NCI-H2171 (cell line): ENCODE measurements at regions not wholly inside any gene's neighbourhood (a gene's known extent, or its start where the extent isn't known, plus 50 kb on each side); places are given as distances from the start of the nearest gene placed in this dataset.
"Not testable (repeated sequence)": the region's sequence is repeated elsewhere in the genome, so short reads cannot be mapped to it uniquely, and the experiment has no call there.

Experiments
- DNase-seq: peaks from one replicate; lab custom pipeline; 2025; lab: John Stamatoyannopoulos, UW

GRCh38 chr15:84421513-84422181, 179.2 kb upstream of the ZSCAN2 start:
- not testable (repeated sequence) for DNase-seq

DNA sequence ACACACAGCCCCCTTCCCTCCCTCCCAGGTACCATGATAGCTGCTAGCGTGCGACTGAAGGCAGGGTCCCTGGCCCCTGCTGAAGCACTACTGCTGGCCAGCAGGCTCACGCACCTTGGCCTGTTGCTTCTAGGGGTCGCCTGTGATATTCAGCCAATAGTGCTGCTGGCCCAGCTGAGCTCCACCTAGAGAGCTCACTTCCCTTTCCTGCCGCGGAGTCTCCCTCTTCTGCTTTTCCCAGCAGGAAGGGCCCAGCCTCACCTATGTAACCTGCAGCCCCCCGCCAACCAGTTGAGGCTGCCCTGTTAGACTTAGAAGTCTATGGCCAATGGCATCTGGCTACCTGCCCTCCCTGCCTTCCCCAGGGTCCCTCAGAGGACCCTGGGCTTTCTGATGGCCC, 175.5 kb upstream of the ZSCAN2 start:
- DNase-seq, result not testable (repeated sequence)

DNA sequence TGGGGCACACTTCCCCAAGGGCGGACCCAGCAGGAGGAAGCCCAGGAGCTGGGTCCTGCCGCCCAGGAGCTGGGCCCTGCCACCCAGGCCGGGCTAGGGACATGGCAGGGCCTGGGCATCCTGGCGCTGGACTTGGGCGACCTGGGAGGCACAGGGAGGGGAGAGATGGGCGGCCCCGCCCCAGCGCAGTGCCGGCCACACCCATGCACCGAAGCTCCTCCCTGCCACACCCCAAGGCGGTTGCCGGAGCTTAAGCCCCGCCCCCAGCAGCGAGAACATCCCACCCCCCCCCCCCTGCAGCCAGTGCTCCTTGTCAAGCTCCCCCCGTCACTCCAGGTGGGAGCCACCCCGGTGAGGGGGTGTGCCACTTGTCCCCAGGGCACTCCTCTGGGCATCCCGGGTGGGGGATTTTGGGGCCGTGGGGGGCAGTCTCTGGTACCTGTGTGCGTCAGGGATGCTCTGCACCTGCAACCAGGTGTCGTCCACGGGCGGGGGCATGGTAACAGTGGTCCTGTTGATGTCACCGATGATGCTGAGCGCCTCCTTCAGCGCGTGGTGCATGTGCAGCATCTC, 127.4 kb upstream of the ZSCAN2 start:
- not testable (repeated sequence) for DNase-seq

DNA sequence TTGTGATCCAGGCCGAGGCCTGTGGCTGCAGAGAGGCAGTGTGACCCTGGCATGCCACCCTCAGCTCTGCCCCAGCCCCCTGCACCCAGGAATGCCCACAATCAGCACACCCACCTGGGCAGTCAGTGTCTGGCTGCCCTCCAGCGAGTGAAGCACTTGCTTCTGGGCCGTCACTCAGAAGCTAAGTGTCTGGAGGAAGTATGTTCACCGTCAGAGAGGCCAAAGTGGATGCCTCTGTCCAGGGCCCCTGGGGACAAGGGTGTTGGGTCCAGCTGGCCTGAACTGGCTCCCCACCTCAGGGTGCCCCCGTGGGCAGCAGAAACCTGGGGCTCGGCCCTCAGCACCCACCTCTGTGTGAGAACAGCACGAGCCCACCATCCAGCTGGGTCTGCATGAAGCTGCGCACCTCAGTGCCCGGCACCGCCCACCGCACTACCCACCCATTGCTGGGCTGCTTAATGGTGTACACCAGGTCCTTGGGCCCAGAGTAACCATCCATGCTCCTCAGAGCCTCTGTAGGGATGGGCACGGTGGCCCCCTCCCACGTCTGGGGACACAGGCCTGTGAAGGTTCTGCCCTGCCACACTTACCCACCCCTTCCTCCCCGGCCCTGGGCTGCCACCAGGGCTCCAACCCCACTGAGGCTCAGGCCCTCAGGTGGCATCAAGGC, 124.3 kb upstream of the ZSCAN2 start:
- DNase-seq, result not testable (repeated sequence)

DNA sequence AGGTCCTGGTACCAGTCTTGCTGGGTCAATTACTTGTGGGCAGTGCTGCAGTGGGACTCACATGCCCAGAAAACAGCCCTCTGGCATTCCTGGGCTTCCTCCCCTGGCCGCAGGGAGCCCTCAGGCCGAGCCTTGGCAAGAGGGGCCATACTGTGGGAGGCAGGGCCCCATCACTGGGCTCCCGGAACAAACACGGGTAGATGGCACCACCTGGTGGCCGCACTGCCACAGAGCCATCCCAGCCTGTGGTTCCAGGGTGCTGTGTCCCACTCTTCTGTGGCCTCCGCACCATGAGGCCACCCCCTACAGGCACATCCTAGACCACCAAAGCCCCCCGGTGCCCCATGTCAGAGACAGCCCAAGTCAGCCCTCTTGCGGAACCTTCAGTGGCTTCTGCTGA, 123.3 kb upstream of the ZSCAN2 start:
- not testable (repeated sequence) for DNase-seq

GRCh38 chr15:84480174-84480681, 120.6 kb upstream of the ZSCAN2 start:
- not testable (repeated sequence) for DNase-seq

DNA sequence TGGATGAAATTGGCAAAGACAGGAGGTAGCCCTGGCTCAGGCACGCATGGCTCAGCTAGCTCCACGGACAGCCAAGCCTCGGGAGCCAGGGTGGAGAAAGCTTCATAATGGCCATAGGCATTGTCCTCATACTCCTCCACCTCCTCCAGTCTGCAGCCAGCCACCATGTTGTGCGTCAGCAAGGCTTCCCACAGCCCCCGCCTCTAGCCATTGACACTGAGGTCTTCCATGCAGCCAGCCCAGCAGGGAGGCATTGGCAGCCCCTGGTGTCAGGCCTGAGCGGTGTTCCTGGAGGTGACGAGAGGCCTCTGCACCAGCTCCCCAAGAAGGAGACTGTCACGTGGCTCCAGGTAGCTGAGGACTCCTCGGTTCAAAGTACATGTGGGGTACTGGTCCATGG, 117.0 kb upstream of the ZSCAN2 start:
- DNase-seq, result not testable (repeated sequence)

DNA sequence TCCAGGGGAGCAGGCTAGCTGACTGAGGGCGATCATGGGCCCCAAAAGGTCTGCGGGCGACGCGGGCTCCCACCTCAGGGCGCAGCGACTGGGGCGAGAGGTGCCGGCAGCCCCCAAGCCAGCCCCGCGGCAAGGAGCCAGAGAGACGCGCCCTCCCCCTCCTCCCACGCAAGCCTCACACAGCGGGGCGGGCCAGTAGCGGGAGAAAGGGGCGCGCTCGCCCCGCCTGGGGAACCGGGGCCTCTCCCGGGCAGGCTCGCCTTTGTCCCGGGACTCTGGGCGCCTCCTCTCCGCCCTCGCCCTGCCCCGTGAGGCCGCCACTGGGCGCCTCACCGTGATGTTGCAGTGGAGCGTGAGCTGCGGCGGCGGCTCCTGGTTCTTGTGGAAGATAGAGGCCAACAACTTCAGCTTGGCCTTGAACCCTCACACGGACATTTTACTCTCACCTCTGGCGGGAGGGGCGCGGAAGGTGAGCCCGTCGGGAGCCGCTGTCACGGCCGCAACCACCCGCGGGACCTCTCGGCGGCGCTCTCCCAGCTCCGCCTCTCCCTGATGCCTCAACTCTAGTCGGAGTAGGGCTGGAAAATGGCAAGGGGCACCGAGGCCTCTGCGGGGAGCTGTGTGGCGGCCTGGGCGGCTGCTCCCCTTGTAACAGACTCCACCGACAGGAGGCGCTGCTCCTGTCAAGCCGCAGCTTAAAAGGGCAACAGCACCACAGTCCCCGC, 100.5 kb upstream of the ZSCAN2 start:
- DNase-seq, result not testable (repeated sequence)

DNA sequence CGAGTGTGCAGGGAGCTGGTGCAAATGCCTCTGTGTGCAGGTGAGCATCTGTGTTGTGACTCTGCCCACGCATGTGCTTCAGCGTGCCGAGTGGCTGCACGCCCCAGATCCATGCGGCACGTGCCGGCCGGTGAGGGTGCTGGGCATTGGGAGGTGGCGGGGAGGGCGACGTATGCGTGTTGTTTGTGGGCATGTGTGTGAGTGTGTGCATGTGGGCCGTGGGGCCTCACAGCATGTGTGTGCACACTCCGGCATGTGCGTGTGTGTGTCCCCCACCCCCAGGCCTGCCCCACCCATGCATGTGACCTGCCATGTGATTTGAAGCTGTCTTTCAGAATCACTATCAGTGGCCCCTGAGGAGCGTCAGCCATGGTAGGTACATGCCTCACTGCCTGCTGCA, 97.7 kb upstream of the ZSCAN2 start:
- not testable (repeated sequence) for DNase-seq

- not testable (repeated sequence) for DNase-seq
Measured at GRCh38 chr15:84505552-84505951, 95.3 kb upstream of the ZSCAN2 start.

GRCh38 chr15:84512324-84512723, 88.5 kb upstream of the ZSCAN2 start:
- not testable (repeated sequence) for DNase-seq

DNA sequence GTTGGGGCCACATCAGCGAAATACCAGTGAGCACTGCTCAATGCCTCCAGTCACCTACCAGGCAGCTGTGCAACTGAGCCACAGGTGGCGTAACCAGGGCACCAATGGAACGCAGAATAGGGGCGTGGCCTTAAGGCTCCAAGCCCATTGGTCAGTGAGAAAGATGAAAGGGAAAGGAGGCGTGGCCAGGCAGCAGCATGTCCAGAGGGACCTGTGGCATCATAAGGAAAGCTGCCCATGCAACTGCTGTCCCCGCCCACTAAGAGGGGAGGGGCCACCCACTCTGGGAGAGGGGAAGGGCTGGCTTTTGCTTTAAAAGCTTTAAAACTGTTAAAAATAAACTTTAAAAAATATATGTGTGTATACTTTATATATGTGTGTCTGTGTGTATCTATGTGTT, 84.0 kb upstream of the ZSCAN2 start:
- DNase-seq, result not testable (repeated sequence)

- not testable (repeated sequence) for DNase-seq
Measured at GRCh38 chr15:84525491-84526344, 75.1 kb upstream of the ZSCAN2 start.

- not testable (repeated sequence) for DNase-seq
Measured at GRCh38 chr15:84530751-84531150, 70.1 kb upstream of the ZSCAN2 start.

DNA sequence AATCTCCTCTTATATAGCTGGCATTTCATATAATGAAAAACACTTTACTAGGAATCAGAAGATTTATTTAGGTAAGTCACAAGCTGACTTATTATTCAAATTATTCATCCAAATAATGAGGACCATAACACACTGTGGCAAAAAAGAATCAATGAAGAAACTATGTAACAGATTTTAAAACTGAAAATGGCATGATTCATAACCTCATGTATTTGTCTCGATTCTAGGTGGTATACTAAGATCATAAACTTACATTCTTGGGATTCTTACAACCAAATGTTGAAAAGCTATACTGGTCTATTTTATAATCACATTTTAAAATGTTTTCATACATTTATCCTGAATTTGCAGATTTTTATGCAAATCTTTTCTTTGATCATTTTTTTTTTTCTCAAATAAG, 69.6 kb upstream of the ZSCAN2 start:
- DNase-seq, result not testable (repeated sequence)

- DNase-seq, result not testable (repeated sequence)
Measured at GRCh38 chr15:84531709-84532367, 69.0 kb upstream of the ZSCAN2 start.

DNA sequence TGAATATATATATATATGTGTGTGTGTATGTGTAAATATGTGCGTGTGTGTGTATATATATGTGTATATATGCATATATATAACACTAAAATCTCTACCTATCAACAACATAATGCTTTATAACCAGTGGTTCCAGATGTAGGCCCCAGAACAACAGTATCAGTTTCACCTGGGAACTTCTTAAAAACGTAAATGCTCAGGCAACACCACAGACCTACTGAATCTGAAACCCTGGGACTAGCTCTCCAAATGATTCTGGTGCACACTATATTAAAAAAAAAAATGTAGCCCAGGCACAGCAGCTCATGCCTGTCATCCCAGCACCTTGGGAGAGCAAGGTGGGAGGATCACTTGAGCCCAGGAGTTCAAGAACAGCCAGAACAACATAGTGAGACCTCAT, 67.1 kb upstream of the ZSCAN2 start:
- not testable (repeated sequence) for DNase-seq

DNA sequence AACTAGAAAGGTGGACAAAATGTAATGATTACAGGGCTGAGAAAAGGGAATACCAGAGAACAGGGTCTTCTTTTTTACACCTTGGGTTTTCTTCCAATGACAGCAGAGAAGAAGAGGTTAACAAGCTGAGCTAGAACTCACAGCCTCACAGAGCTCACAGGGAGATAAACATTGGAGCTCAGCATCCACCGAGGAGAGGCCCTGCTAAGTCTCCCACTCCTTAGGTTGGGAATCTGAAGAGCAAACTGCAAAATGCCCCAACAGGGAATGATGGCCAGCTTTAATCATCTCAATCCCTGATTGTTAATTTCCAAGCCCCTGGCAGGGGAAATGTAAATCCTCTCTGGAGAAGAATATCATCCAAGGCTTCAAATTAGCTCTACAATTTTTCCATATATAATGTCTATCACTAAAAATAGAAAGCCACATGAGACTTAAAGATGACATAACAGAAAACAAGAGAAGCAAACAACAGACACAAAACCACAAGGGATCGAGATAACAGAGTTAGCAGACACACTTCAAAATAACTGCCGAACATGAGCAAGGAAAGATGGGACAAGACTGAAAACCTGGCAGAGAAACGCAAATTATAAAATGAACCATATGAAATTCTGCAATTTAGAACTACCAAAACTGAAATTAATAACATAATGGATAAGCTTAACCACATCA, 66.1 kb upstream of the ZSCAN2 start:
- not testable (repeated sequence) for DNase-seq

- DNase-seq, result not testable (repeated sequence)
Measured at GRCh38 chr15:84536181-84536580, 64.6 kb upstream of the ZSCAN2 start.

DNA sequence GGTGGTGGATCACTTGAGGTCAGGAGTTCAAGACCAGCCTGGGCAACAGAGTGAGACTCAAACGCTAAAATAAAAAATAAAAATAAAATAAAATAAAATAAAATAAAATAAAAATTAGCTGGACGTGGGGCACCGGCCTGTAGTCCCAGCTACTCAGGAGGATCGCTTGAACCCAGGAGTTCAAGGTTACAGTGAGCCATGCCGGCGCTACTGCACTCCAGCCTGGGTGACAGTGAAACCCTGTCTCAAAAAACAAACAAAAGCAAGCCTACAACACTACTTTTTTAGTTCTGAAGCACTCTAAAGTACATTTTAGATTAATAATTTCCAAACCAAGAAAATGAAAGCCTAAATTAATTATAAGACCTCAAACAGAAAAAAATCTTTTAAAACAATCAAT, 56.2 kb upstream of the ZSCAN2 start:
- not testable (repeated sequence) for DNase-seq
